ENCODE measurements at regions not wholly inside any gene's neighbourhood (a gene's known extent, or its start where the extent isn't known, plus 50 kb on each side); places are given as distances from the start of the nearest gene placed in this dataset.

- H3K36me3 ChIP-seq (ENCODE audit: insufficient read depth, low read length): no peaks in the 10 kb centered on the region
- H3K4me3 ChIP-seq (ENCODE audit: low read depth, low read length, poor library complexity, severe bottlenecking): no peak overlapping the region
- TF ChIP-seq EZH2phosphoT487 (IDR thresholded peaks at IDR 0.05; ENCODE audit: borderline replicate concordance, low read depth, low read length) (no peak), CTCF (conservative IDR thresholded peaks at IDR 0.05; ENCODE audit: low read length) (no peak)
- no peaks in the 10 kb centered on the region for H3K9me2 ChIP-seq (ENCODE audit: insufficient read depth, low read length)
- intact Hi-C loops (cut with micrococcal nuclease; ENCODE audit: unreplicated experiment): loop anchor here (5.0 to 10.0 kb wide), 2 partner anchors 355 to 1568 kb away; no protein-coding TSS in a partner anchor
- no peaks in the 10 kb centered on the region for H4K20me1 ChIP-seq (ENCODE audit: insufficient read depth, low read length)
- ChIA-PET POLR2A (no interaction called here), CTCF (ENCODE audit: unreplicated experiment) (no interaction called here)
- no peak for DNase-seq (ENCODE audit: low spot score)
- BruUV-seq (replicated peaks): no TSS peak
- no peaks in the 10 kb centered on the region for H3K4me1 ChIP-seq (ENCODE audit: insufficient read depth, low read length, poor library complexity, severe bottlenecking)
- H3K4me2 ChIP-seq (ENCODE audit: low read length): no peak overlapping the region
- H2AFZ ChIP-seq (ENCODE audit: low read length): no peak overlapping the region
- no peak overlapping the region for H3K27ac ChIP-seq (ENCODE audit: low read depth, low read length, poor library complexity, severe bottlenecking)
- H3K79me2 ChIP-seq (ENCODE audit: insufficient read depth, low read depth, low read length): no peaks in the 10 kb centered on the region
- H3K9me3 ChIP-seq (ENCODE audit: low read length): no peaks in the 10 kb centered on the region
Measured at GRCh38 chr12:23209793-23210192, 584.8 kb downstream of the ETNK1 start.

GRCh38 chr12:23210573-23210972, 585.6 kb downstream of the ETNK1 start:
- no peak overlapping the region for H3K27ac ChIP-seq (ENCODE audit: low read depth, low read length, poor library complexity, severe bottlenecking)
- no peak overlapping the region for H3K4me2 ChIP-seq (ENCODE audit: low read length)
- H4K20me1 ChIP-seq (ENCODE audit: insufficient read depth, low read length): no peaks in the 10 kb centered on the region
- no peaks in the 10 kb centered on the region for H3K36me3 ChIP-seq (ENCODE audit: insufficient read depth, low read length)
- CTCF ChIA-PET (ENCODE audit: unreplicated experiment): no interaction called here
- no peak for DNase-seq (ENCODE audit: low spot score)
- no TSS peak for BruUV-seq (replicated peaks)
- intact Hi-C loops (cut with micrococcal nuclease; ENCODE audit: unreplicated experiment): loop anchor here (10.0 kb wide), 1 partner anchor 356 kb away; no protein-coding TSS in a partner anchor
- no peaks in the 10 kb centered on the region for H3K9me2 ChIP-seq (ENCODE audit: insufficient read depth, low read length)
- no peak overlapping the region for H3K4me3 ChIP-seq (ENCODE audit: low read depth, low read length, poor library complexity, severe bottlenecking)
- H3K79me2 ChIP-seq (ENCODE audit: insufficient read depth, low read depth, low read length): no peaks in the 10 kb centered on the region
- TF ChIP-seq EZH2phosphoT487 (IDR thresholded peaks at IDR 0.05; ENCODE audit: borderline replicate concordance, low read depth, low read length): no peak
- no peak for TF ChIP-seq CTCF (conservative IDR thresholded peaks at IDR 0.05; ENCODE audit: low read length)
- H2AFZ ChIP-seq (ENCODE audit: low read length): no peak overlapping the region
- no peaks in the 10 kb centered on the region for H3K4me1 ChIP-seq (ENCODE audit: insufficient read depth, low read length, poor library complexity, severe bottlenecking)
- POLR2A ChIA-PET: interaction anchor here (0.6 kb wide), 1 partner anchor 168 kb away, joined by 3 read pairs; no protein-coding TSS in a partner anchor
- no peaks in the 10 kb centered on the region for H3K9me3 ChIP-seq (ENCODE audit: low read length)

DNA sequence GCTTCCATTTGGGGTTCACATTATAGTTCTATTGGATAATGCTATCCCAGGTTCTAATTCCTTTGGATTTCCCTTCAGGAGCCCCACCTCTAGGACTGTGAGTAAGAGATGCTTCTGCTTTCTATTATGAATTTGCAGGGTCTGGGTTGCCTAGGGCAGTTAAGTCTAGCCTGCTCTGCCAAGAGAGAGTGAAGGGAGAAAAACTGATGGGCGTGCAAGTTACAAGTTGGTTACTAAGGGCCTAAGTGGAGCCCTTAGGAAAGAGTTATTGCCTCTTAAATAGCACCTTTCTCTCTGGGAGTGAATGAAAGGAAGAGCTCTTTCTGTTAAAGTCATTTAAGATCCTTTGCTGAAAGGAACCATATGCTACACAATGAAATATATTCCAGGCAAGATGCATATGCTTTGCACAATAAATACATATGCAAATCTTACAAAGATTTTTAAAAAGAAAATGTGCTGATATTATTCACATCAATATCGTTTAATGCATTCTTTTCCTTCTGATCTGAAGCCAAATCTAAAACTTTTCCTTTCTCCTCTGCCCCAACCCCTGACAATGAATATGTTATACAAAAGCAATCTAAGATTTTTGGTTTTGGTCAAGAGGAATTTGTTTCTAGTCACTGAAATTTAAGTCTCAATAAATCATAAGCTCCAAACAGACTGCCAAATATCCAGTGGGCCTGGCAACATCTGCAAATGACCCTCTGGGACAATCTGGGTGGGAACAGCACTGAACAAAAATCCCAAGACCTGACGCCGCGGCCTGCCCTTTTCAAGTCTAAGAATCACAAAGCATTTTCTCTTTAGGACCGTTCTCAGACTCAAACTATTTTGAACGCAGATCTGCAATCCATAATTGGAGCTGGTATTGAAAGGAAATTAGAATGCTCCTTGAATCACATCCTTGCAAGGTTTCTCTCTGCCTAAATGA, 586.7 kb downstream of the ETNK1 start:
- Histone ChIP-seq H3K27ac (ENCODE audit: low read depth, low read length, poor library complexity, severe bottlenecking) (no peak overlapping the region), H3K79me2 (ENCODE audit: insufficient read depth, low read depth, low read length) (no peaks in the 10 kb centered on the region), H4K20me1 (ENCODE audit: insufficient read depth, low read length) (no peaks in the 10 kb centered on the region), H3K4me3 (ENCODE audit: low read depth, low read length, poor library complexity, severe bottlenecking) (no peak overlapping the region), H3K9me3 (ENCODE audit: low read length) (no peaks in the 10 kb centered on the region), H3K4me1 (ENCODE audit: insufficient read depth, low read length, poor library complexity, severe bottlenecking) (no peaks in the 10 kb centered on the region), H2AFZ (ENCODE audit: low read length) (no peak overlapping the region), H3K36me3 (ENCODE audit: insufficient read depth, low read length) (no peaks in the 10 kb centered on the region), H3K9me2 (ENCODE audit: insufficient read depth, low read length) (no peaks in the 10 kb centered on the region), H3K4me2 (ENCODE audit: low read length) (no peak overlapping the region)
- TF ChIP-seq EZH2phosphoT487 (IDR thresholded peaks at IDR 0.05; ENCODE audit: borderline replicate concordance, low read depth, low read length): no peak
- no peak for TF ChIP-seq CTCF (conservative IDR thresholded peaks at IDR 0.05; ENCODE audit: low read length)
- no peak for DNase-seq (ENCODE audit: low spot score)
- ChIA-PET CTCF (ENCODE audit: unreplicated experiment) (no interaction called here), POLR2A (interaction anchor here (0.7 kb wide), 1 partner anchor 664 kb away, joined by 3 read pairs; no protein-coding TSS in a partner anchor)
- intact Hi-C loops (cut with micrococcal nuclease; ENCODE audit: unreplicated experiment): loop anchor here (10.0 kb wide), 1 partner anchor 357 kb away; no protein-coding TSS in a partner anchor
- no TSS peak for BruUV-seq (replicated peaks)
